ENCODE measurements at regions not wholly inside any gene's neighbourhood (a gene's known extent, or its start where the extent isn't known, plus 50 kb on each side); places are given as distances from the start of the nearest gene placed in this dataset.

- Histone ChIP-seq H3K27ac (ENCODE audit: control insufficient read depth, insufficient read depth) (no peak overlapping the region), H3K36me3 (ENCODE audit: control insufficient read depth in 2 of 2, insufficient read depth in 2 of 2, low read length in 1 of 2) (no peaks in the 10 kb centered on the region), H3K4me2 (ENCODE audit: control insufficient read depth, insufficient read depth) (no peak overlapping the region), H3K27me3 (replicated peaks in 1 of 2; ENCODE audit: control insufficient read depth in 2 of 2, insufficient read depth in 2 of 2, low read length in 1 of 2) (no peaks in the 10 kb centered on the region), H3K9me3 (replicated peaks; ENCODE audit: control insufficient read depth, insufficient read depth, low read length) (no peaks in the 10 kb centered on the region), H2AFZ (ENCODE audit: control insufficient read depth, low read depth, low read length) (no peak overlapping the region), H3K4me1 (ENCODE audit: control insufficient read depth, insufficient read depth, low read length) (peaks cover 12% of the 10 kb centered on the region), H4K20me1 (ENCODE audit: control insufficient read depth, insufficient read depth) (no peaks in the 10 kb centered on the region), H3K4me3 (no peak overlapping the region), H3K9ac (ENCODE audit: control insufficient read depth, insufficient read depth, low read length) (no peak overlapping the region), H3K79me2 (ENCODE audit: control insufficient read depth, insufficient read depth, low read length) (no peaks in the 10 kb centered on the region; the same call in 1 of the 2 replicates)
- ChIA-PET RAD21 (ENCODE audit: unreplicated experiment) (interaction anchor here (0.9 to 1.2 kb wide), 3 partner anchors 42 to 172 kb away, joined by 3 to 5 read pairs (median 3); no protein-coding TSS in a partner anchor), CTCF (interaction anchor here (0.9 to 2.7 kb wide), 7 partner anchors 11 to 117 kb away, joined by 3 to 11 read pairs (median 4); no protein-coding TSS in a partner anchor), SMC1A (ENCODE audit: uncharacterized antibody, unreplicated experiment) (interaction anchor here (0.7 to 9.6 kb wide), 10 partner anchors 9 to 62 kb away, joined by 3 to 71 read pairs (median 4); partner anchors contain the start of gene STK38L), POLR2A (interaction anchor here (0.7 to 4.2 kb wide), 5 partner anchors 8 to 1054 kb away, joined by 3 to 19 read pairs (median 3); no protein-coding TSS in a partner anchor)
- no TSS peak for BruUV-seq (replicated peaks)
- in situ Hi-C loops (cut with MboI) (no loop called here), intact Hi-C loops (cut with micrococcal nuclease; ENCODE audit: unreplicated experiment) (no loop called here)
- WGBS (ENCODE audit: insufficient coverage, insufficient replicate concordance, low lambda C conversion rate, missing lambda C conversion rate), result 91% methylated on average over 7 of the region's 7 CpGs
- DNase-seq (ENCODE audit: low read depth, low spot score) (no peak), ATAC-seq (no peak), FAIRE-seq (no peak)
- TF ChIP-seq NFIC (IDR thresholded peaks at IDR 0.05; ENCODE audit: low read depth, low read length), result no peak
- no peak for TF ChIP-seq MXI1 (IDR thresholded peaks at IDR 0.05; ENCODE audit: low read depth, low read length)
- TF ChIP-seq POLR2AphosphoS5 (IDR thresholded peaks at IDR 0.05; ENCODE audit: low read length), result no peak
- TF ChIP-seq EED (IDR thresholded peaks at IDR 0.05; ENCODE audit: low read depth), result no peak
- TF ChIP-seq ZNF592 (IDR thresholded peaks at IDR 0.05), result no peak
- no peak for TF ChIP-seq CHD1 (IDR thresholded peaks at IDR 0.05; ENCODE audit: low read depth, low read length)
- no peak for TF ChIP-seq KAT2A (conservative IDR thresholded peaks at IDR 0.05; ENCODE audit: control insufficient read depth, low read depth, low read length)
- no peak for TF ChIP-seq NKRF (conservative IDR thresholded peaks at IDR 0.05)
- TF ChIP-seq USF2 (IDR thresholded peaks at IDR 0.05; ENCODE audit: borderline replicate concordance, low read depth, low read length), result no peak
- no peak for TF ChIP-seq NFYA (IDR thresholded peaks at IDR 0.05; ENCODE audit: borderline replicate concordance, low read depth, low read length)
- no peak for TF ChIP-seq BACH1 (IDR thresholded peaks at IDR 0.05; ENCODE audit: borderline replicate concordance)
- TF ChIP-seq PRDM15 (CRISPR knock-in tag; IDR thresholded peaks at IDR 0.05), result no peak
- TF ChIP-seq CBX3 (IDR thresholded peaks at IDR 0.05; ENCODE audit: borderline replicate concordance, low read depth), result no peak
- TF ChIP-seq RAD51 (IDR thresholded peaks at IDR 0.05), result no peak
Measured at GRCh38 chr12:27187697-27188096, 56.4 kb upstream of the STK38L start.

Data from GM12878 (cell line).